Loucy (cell line): ENCODE measurements at regions not wholly inside any gene's neighbourhood (a gene's known extent, or its start where the extent isn't known, plus 50 kb on each side); places are given as distances from the start of the nearest gene placed in this dataset.

ENCODE experiments used
- H2AFZ ChIP-seq: fragments of 200-600 bp; sonication (generic); 2 replicates; pipeline ENCODE4 v1.6.0; 2016; ENCODE audit warnings: antibody characterized with exemption, mild to moderate bottlenecking, low read length, moderate library complexity
- H3F3A ChIP-seq: fragments of 200-600 bp; 2 replicates; pipeline ENCODE4 v1.6.0; 2016; ENCODE audit warnings: antibody characterized with exemption, low read depth, mild to moderate bottlenecking
- H3K27me3 ChIP-seq: fragments of 200-600 bp; sonication (generic); 2 replicates; pipeline ENCODE4 v1.6.1; 2014; ENCODE audit warnings: low read length, mild to moderate bottlenecking; ENCODE audit not compliant: insufficient read depth, poor library complexity, severe bottlenecking
- H3K36me3 ChIP-seq: fragments of 200-600 bp; sonication (generic); 2 replicates; pipeline ENCODE4 v1.6.1; 2016; ENCODE audit warnings: low read length; ENCODE audit not compliant: insufficient read depth
- H3K4me1 ChIP-seq: fragments of 200-600 bp; sonication (generic); 2 replicates; pipeline ENCODE4 v1.5.1; 2014; ENCODE audit warnings: low read length, mild to moderate bottlenecking; ENCODE audit not compliant: insufficient read depth, poor library complexity, severe bottlenecking
- H3K4me2 ChIP-seq: fragments of 200-600 bp; sonication (generic); 2 replicates; pipeline ENCODE4 v1.6.0; 2014; ENCODE audit warnings: antibody characterized with exemption, low read length, low read depth, mild to moderate bottlenecking; ENCODE audit not compliant: poor library complexity, severe bottlenecking
- H3K4me3 ChIP-seq: fragments of 200-600 bp; sonication (generic); 2 replicates; pipeline ENCODE4 v1.5.1; 2014; ENCODE audit warnings: low read length, mild to moderate bottlenecking, mixed read lengths; ENCODE audit not compliant: poor library complexity, severe bottlenecking
- H3K79me2 ChIP-seq: fragments of 200-600 bp; sonication (generic); 2 replicates; pipeline ENCODE4 v1.6.1; 2014; ENCODE audit warnings: low read length; ENCODE audit not compliant: insufficient read depth
- H3K9ac ChIP-seq: fragments of 200-600 bp; sonication (generic); 2 replicates; pipeline ENCODE4 v1.6.0; 2014; ENCODE audit warnings: mild to moderate bottlenecking, low read depth, low read length, moderate library complexity; ENCODE audit not compliant: poor library complexity, severe bottlenecking
- H3K9me2 ChIP-seq: fragments of 200-600 bp; sonication (generic); replicated peaks from 2 replicates; pipeline ENCODE4 v1.6.1; 2016; ENCODE audit warnings: low read depth, low read length, mixed read lengths
- H3K9me3 ChIP-seq: fragments of 200-600 bp; sonication (generic); 2 replicates; pipeline ENCODE4 v1.6.1; 2014; ENCODE audit warnings: mild to moderate bottlenecking, antibody characterized with exemption, low read length, low read depth; ENCODE audit not compliant: insufficient read depth
- H4K20me1 ChIP-seq: fragments of 200-600 bp; sonication (generic); 2 replicates; pipeline ENCODE4 v1.6.0; 2014; ENCODE audit warnings: antibody characterized with exemption, low read length, mild to moderate bottlenecking; ENCODE audit not compliant: insufficient read depth, poor library complexity, severe bottlenecking
- CTCF ChIP-seq: fragments of 200-600 bp; sonication (generic); conservative IDR thresholded peaks from 2 replicates; pipeline ENCODE4 v1.5.1; 2014; ENCODE audit warnings: mild to moderate bottlenecking, antibody characterized with exemption, low read length
- EZH2phosphoT487 ChIP-seq: fragments of 200-600 bp; IDR thresholded peaks from 2 replicates; pipeline ENCODE4 v1.6.1; 2018; ENCODE audit warnings: antibody characterized with exemption, mild to moderate bottlenecking, moderate library complexity, borderline replicate concordance

GRCh38 chr2:23211987-23212583, 172.9 kb upstream of the KLHL29 start:
- Histone ChIP-seq H3K9me3 (no peaks in the 10 kb centered on the region), H3K4me2 (no peak overlapping the region), H3K4me1 (no peaks in the 10 kb centered on the region), H3K9me2 (no peaks in the 10 kb centered on the region), H3K79me2 (no peaks in the 10 kb centered on the region), H3K9ac (no peak overlapping the region), H3K27me3 (no peaks in the 10 kb centered on the region), H4K20me1 (no peaks in the 10 kb centered on the region), H2AFZ (no peak overlapping the region), H3K36me3 (no peaks in the 10 kb centered on the region), H3F3A (no peaks in the 10 kb centered on the region), H3K4me3 (no peak overlapping the region)
- TF ChIP-seq EZH2phosphoT487, result no peak
- no peak for TF ChIP-seq CTCF

- H3K9ac ChIP-seq, result no peak overlapping the region
Observed at GRCh38 chr2:23213196-23213595, 171.8 kb upstream of the KLHL29 start.

GRCh38 chr2:23215016-23215415, 170.0 kb upstream of the KLHL29 start:
- Histone ChIP-seq H3K79me2 (no peaks in the 10 kb centered on the region), H3K9ac (no peak overlapping the region), H3K36me3 (no peaks in the 10 kb centered on the region), H3K9me2 (no peaks in the 10 kb centered on the region), H3K9me3 (no peaks in the 10 kb centered on the region), H3K27me3 (no peaks in the 10 kb centered on the region), H3F3A (no peaks in the 10 kb centered on the region), H4K20me1 (no peaks in the 10 kb centered on the region), H3K4me2 (no peak overlapping the region), H3K4me3 (no peak overlapping the region), H3K4me1 (no peaks in the 10 kb centered on the region), H2AFZ (no peak overlapping the region)
- TF ChIP-seq CTCF, result no peak
- TF ChIP-seq EZH2phosphoT487, result no peak

More at GRCh38 chr2:23213196-23213595, 171.8 kb upstream of the KLHL29 start:
- no peaks in the 10 kb centered on the region for H4K20me1 ChIP-seq
- H2AFZ ChIP-seq, result no peak overlapping the region
- H3K27me3 ChIP-seq, result no peaks in the 10 kb centered on the region
- no peaks in the 10 kb centered on the region for H3K9me3 ChIP-seq
- H3K4me2 ChIP-seq, result no peak overlapping the region
- H3F3A ChIP-seq, result no peaks in the 10 kb centered on the region
- no peak overlapping the region for H3K4me3 ChIP-seq
- no peaks in the 10 kb centered on the region for H3K79me2 ChIP-seq
- no peaks in the 10 kb centered on the region for H3K4me1 ChIP-seq
- no peak for TF ChIP-seq CTCF
- no peaks in the 10 kb centered on the region for H3K36me3 ChIP-seq
- no peaks in the 10 kb centered on the region for H3K9me2 ChIP-seq
